ENCODE measurements at regions not wholly inside any gene's neighbourhood (a gene's known extent, or its start where the extent isn't known, plus 50 kb on each side); places are given as distances from the start of the nearest gene placed in this dataset.

GRCh38 chr5:155085282-155085989 lies 71.9 kb downstream of the KIF4B start:
- Histone ChIP-seq H4K20me1 (ENCODE audit: insufficient read depth, low read length) (no peaks in the 10 kb centered on the region), H3K4me3 (ENCODE audit: low read depth, low read length, poor library complexity, severe bottlenecking) (no peak overlapping the region), H2AFZ (ENCODE audit: low read length) (no peak overlapping the region), H3K9me3 (ENCODE audit: low read length) (no peaks in the 10 kb centered on the region), H3K9me2 (ENCODE audit: insufficient read depth, low read length) (no peaks in the 10 kb centered on the region), H3K4me1 (ENCODE audit: insufficient read depth, low read length, poor library complexity, severe bottlenecking) (no peaks in the 10 kb centered on the region), H3K27ac (ENCODE audit: low read depth, low read length, poor library complexity, severe bottlenecking) (no peak overlapping the region), H3K79me2 (ENCODE audit: insufficient read depth, low read depth, low read length) (no peaks in the 10 kb centered on the region), H3K36me3 (ENCODE audit: insufficient read depth, low read length) (no peaks in the 10 kb centered on the region), H3K4me2 (ENCODE audit: low read length) (no peak overlapping the region)
- ChIA-PET CTCF (ENCODE audit: unreplicated experiment) (no interaction called here), POLR2A (interaction anchor here (0.5 kb wide), 1 partner anchor 1826 kb away, joined by 4 read pairs; no protein-coding TSS in a partner anchor)
- BruUV-seq (replicated peaks), result no TSS peak
- TF ChIP-seq CTCF (conservative IDR thresholded peaks at IDR 0.05; ENCODE audit: low read length) (no peak), EZH2phosphoT487 (IDR thresholded peaks at IDR 0.05; ENCODE audit: borderline replicate concordance, low read depth, low read length) (no peak)
- DNase-seq (ENCODE audit: low spot score), result no peak
- intact Hi-C loops (cut with micrococcal nuclease; ENCODE audit: unreplicated experiment), result no loop called here

DNA sequence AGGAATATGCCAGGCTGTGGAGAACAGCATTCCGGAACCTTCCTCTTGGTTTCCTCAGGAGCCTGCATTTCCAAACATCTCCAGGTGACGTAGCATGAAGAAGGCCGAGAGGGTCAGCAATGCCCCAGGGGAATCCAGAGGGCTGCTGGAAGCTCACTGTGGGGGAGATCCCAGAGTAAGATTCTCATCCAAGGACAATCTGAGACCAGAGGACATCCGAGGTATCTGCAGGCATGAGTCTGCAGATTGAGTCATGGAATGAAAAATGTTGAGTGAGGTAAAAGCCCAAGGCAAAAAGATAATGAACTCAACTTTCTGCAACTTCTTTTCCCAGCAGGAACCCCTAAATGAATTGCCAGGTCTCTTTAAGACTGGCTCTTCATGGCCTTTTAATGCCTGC lies 73.5 kb downstream of the KIF4B start:
- no peak for DNase-seq (ENCODE audit: low spot score)
- Histone ChIP-seq H3K9me3 (ENCODE audit: low read length) (no peaks in the 10 kb centered on the region), H3K9me2 (ENCODE audit: insufficient read depth, low read length) (no peaks in the 10 kb centered on the region), H3K4me2 (ENCODE audit: low read length) (no peak overlapping the region), H3K4me3 (ENCODE audit: low read depth, low read length, poor library complexity, severe bottlenecking) (no peak overlapping the region), H3K79me2 (ENCODE audit: insufficient read depth, low read depth, low read length) (no peaks in the 10 kb centered on the region), H3K27ac (ENCODE audit: low read depth, low read length, poor library complexity, severe bottlenecking) (no peak overlapping the region), H2AFZ (ENCODE audit: low read length) (no peak overlapping the region), H3K4me1 (ENCODE audit: insufficient read depth, low read length, poor library complexity, severe bottlenecking) (no peaks in the 10 kb centered on the region), H4K20me1 (ENCODE audit: insufficient read depth, low read length) (no peaks in the 10 kb centered on the region), H3K36me3 (ENCODE audit: insufficient read depth, low read length) (no peaks in the 10 kb centered on the region)
- POLR2A ChIA-PET, result no interaction called here
- intact Hi-C loops (cut with micrococcal nuclease; ENCODE audit: unreplicated experiment), result no loop called here
- CTCF ChIA-PET (ENCODE audit: unreplicated experiment), result no interaction called here
- no TSS peak for BruUV-seq (replicated peaks)
- TF ChIP-seq EZH2phosphoT487 (IDR thresholded peaks at IDR 0.05; ENCODE audit: borderline replicate concordance, low read depth, low read length) (no peak), CTCF (conservative IDR thresholded peaks at IDR 0.05; ENCODE audit: low read length) (no peak)

DNA sequence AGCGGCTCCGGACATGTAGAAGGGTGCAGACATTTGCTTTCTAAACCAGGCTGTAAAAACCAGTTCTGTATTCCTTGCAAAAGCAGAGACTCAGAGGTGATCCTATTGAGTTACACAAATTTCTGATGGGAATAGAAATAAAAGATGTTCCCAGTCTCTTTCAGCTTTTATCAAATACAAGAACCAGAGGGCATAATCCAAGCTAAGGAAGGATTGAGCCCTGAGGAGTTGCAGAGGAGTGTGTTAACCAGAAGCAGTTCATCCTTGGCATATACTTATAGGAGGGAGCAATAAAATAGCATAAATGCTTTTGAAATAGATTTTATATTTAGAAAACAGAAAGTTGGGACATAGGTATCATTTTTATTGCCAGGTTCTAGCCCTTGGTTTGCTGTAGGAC lies 75.3 kb downstream of the KIF4B start:
- no peaks in the 10 kb centered on the region for H3K79me2 ChIP-seq (ENCODE audit: insufficient read depth, low read depth, low read length)
- H3K9me2 ChIP-seq (ENCODE audit: insufficient read depth, low read length), result no peaks in the 10 kb centered on the region
- no peaks in the 10 kb centered on the region for H3K9me3 ChIP-seq (ENCODE audit: low read length)
- intact Hi-C loops (cut with micrococcal nuclease; ENCODE audit: unreplicated experiment), result no loop called here
- no peak for DNase-seq (ENCODE audit: low spot score)
- no peak overlapping the region for H3K4me3 ChIP-seq (ENCODE audit: low read depth, low read length, poor library complexity, severe bottlenecking)
- H3K36me3 ChIP-seq (ENCODE audit: insufficient read depth, low read length), result no peaks in the 10 kb centered on the region
- no peaks in the 10 kb centered on the region for H4K20me1 ChIP-seq (ENCODE audit: insufficient read depth, low read length)
- H3K4me2 ChIP-seq (ENCODE audit: low read length), result no peak overlapping the region
- no peak overlapping the region for H2AFZ ChIP-seq (ENCODE audit: low read length)
- no TSS peak for BruUV-seq (replicated peaks)
- TF ChIP-seq CTCF (conservative IDR thresholded peaks at IDR 0.05; ENCODE audit: low read length) (no peak), EZH2phosphoT487 (IDR thresholded peaks at IDR 0.05; ENCODE audit: borderline replicate concordance, low read depth, low read length) (no peak)
- no peak overlapping the region for H3K27ac ChIP-seq (ENCODE audit: low read depth, low read length, poor library complexity, severe bottlenecking)
- no peaks in the 10 kb centered on the region for H3K4me1 ChIP-seq (ENCODE audit: insufficient read depth, low read length, poor library complexity, severe bottlenecking)
- ChIA-PET CTCF (ENCODE audit: unreplicated experiment) (no interaction called here), POLR2A (interaction anchor here (0.8 kb wide), 1 partner anchor 502 kb away, joined by 3 read pairs; no protein-coding TSS in a partner anchor)
